Vagina (tissue), 2 donors: ENCODE measurements at regions not wholly inside any gene's neighbourhood (a gene's known extent, or its start where the extent isn't known, plus 50 kb on each side); places are given as distances from the start of the nearest gene placed in this dataset.

ENCODE experiments used
- CTCF ChIP-seq, 3 experiments: fragments of 450-650 bp in 2 of 3; fragments of 200-600 bp in 1 of 3; sonication (generic) in 1 of 3; IDR thresholded peaks; one replicate each; pipeline ENCODE4 v1.5.1; 2017 to 2019; ENCODE audit warnings: antibody characterized with exemption in 3 of 3, mild to moderate bottlenecking in 2 of 3, moderate library complexity in 2 of 3
- POLR2AphosphoS5 ChIP-seq, 2 donors: sonication (generic); formaldehyde crosslinking; IDR thresholded peaks; one replicate each; pipeline ENCODE4 v1.9.0; 2017; ENCODE audit warnings: antibody characterized with exemption in 2 of 2, mild to moderate bottlenecking in 2 of 2, low read depth in 1 of 2; ENCODE audit not compliant: insufficient read depth in 1 of 2

- no peak for TF ChIP-seq CTCF (IDR thresholded peaks at IDR 0.05)
- TF ChIP-seq POLR2AphosphoS5 (IDR thresholded peaks at IDR 0.05; ENCODE audit: insufficient read depth in 1 of 2, low read depth in 1 of 2), result no peak
Observed at GRCh38 chr4:92112805-92113204, 191.0 kb upstream of the GRID2 start.
